Liver (tissue), 2 donors: ENCODE measurements at regions not wholly inside any gene's neighbourhood (a gene's known extent, or its start where the extent isn't known, plus 50 kb on each side); places are given as distances from the start of the nearest gene placed in this dataset.
"Not testable (repeated sequence)": the region's sequence is repeated elsewhere in the genome, so short reads cannot be mapped to it uniquely, and the experiment has no call there.

Source experiments
- JUND ChIP-seq, 2 donors: IDR thresholded peaks; 2 replicates each; pipeline ENCODE4 v1.6.1; 2016; ENCODE audit warnings: antibody characterized with exemption in 2 of 2
- MAX ChIP-seq: IDR thresholded peaks from 2 replicates; pipeline ENCODE4 v1.6.1; 2016; ENCODE audit warnings: antibody characterized with exemption
- donor health status: healthy.

DNA sequence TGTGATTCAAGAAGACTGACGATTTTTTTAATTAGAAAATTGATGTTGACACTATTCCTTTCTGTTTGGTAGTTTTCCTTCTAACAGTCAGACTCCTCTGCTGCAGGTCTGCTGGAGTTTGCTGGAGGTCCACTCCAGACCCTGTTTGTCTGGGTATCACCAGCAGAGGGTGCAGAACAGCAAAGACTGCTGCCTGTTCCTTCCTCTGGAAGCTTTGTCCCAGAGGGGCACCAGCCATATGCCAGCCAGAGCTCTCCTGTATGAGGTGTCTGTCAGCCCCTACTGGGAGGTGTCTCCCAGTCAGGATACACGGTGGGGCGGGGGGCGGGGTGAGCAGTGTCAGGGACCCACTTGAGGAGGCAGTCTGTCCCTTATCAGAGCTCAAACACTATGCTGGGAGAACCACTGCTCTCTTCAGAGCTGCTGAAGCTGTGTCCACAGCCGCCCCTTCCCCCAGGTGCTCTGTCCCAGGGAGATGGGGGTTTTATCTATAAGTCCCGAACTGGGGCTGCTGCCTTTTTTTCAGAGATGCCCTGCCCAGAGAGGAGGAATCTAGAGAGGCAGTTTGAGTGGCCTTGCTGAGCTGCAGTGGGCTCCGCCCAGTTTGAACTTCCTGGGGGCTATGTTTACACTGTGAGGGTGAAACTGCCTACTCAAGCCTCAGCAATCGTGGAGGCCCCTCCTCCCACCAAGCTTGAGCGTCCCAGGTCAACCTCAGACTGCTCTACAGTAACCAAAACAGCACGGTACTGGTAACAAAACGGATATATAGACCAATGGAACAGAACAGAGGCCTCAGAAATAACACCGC is 1358.1 kb upstream of the CHAC2 start:
- TF ChIP-seq JUND (IDR thresholded peaks at IDR 0.05); MAX: not testable (repeated sequence)
